ENCODE measurements at regions not wholly inside any gene's neighbourhood (a gene's known extent, or its start where the extent isn't known, plus 50 kb on each side); places are given as distances from the start of the nearest gene placed in this dataset.

- Mint-ChIP-seq H3K9me3 (no peaks in the 10 kb centered on the region), H3K36me3 (ENCODE audit: low read depth) (no peaks in the 10 kb centered on the region), H3K4me1 (ENCODE audit: low read depth) (no peaks in the 10 kb centered on the region), H3K4me3 (no peak overlapping the region), H3K27ac (no peak overlapping the region), H3K27me3 (peaks cover 1% of the 10 kb centered on the region)
- ChIA-PET POLR2A (no interaction called here), CTCF (no interaction called here)
- DNase-seq = no peak
- TF ChIP-seq CTCF (IDR thresholded peaks at IDR 0.05) = no peak
- ATAC-seq = no peak
- intact Hi-C loops (cut with micrococcal nuclease) = no loop called here
Measured at GRCh38 chr3:152891678-152892077, 56.7 kb downstream of the P2RY1 start.

GRCh38 chr3:152892446-152892845 is 57.5 kb downstream of the P2RY1 start:
- Mint-ChIP-seq H3K9me3 (no peaks in the 10 kb centered on the region), H3K4me3 (no peak overlapping the region), H3K36me3 (ENCODE audit: low read depth) (no peaks in the 10 kb centered on the region), H3K27me3 (peaks cover 1% of the 10 kb centered on the region), H3K27ac (no peak overlapping the region), H3K4me1 (ENCODE audit: low read depth) (no peaks in the 10 kb centered on the region)
- ATAC-seq (no peak), DNase-seq (no peak)
- intact Hi-C loops (cut with micrococcal nuclease) = no loop called here
- no peak for TF ChIP-seq CTCF (IDR thresholded peaks at IDR 0.05)
- POLR2A ChIA-PET = no interaction called here
- CTCF ChIA-PET = no interaction called here

- ChIA-PET POLR2A (no interaction called here), CTCF (no interaction called here)
- H3K4me1 Mint-ChIP-seq (ENCODE audit: low read depth) = no peaks in the 10 kb centered on the region
- no peak for DNase-seq
- H3K36me3 Mint-ChIP-seq (ENCODE audit: low read depth) = no peaks in the 10 kb centered on the region
- no peaks in the 10 kb centered on the region for H3K27me3 Mint-ChIP-seq
- no peak overlapping the region for H3K4me3 Mint-ChIP-seq
- H3K9me3 Mint-ChIP-seq = no peaks in the 10 kb centered on the region
- no peak overlapping the region for H3K27ac Mint-ChIP-seq
- intact Hi-C loops (cut with micrococcal nuclease) = no loop called here
- no peak for ATAC-seq
- no peak for TF ChIP-seq CTCF (IDR thresholded peaks at IDR 0.05)
Measured at GRCh38 chr3:152893647-152894046, 58.7 kb downstream of the P2RY1 start.

GRCh38 chr3:152899306-152899705 is 64.4 kb downstream of the P2RY1 start:
- ChIA-PET POLR2A (no interaction called here), CTCF (no interaction called here)
- no peak overlapping the region for H3K27ac Mint-ChIP-seq
- H3K27me3 Mint-ChIP-seq = no peaks in the 10 kb centered on the region
- DNase-seq (no peak), ATAC-seq (no peak)
- H3K9me3 Mint-ChIP-seq = no peaks in the 10 kb centered on the region
- intact Hi-C loops (cut with micrococcal nuclease) = no loop called here
- H3K4me3 Mint-ChIP-seq = no peak overlapping the region
- no peak for TF ChIP-seq CTCF (IDR thresholded peaks at IDR 0.05)
- no peaks in the 10 kb centered on the region for H3K36me3 Mint-ChIP-seq (ENCODE audit: low read depth)
- H3K4me1 Mint-ChIP-seq (ENCODE audit: low read depth) = no peaks in the 10 kb centered on the region

GRCh38 chr3:152902141-152902669 is 67.3 kb downstream of the P2RY1 start:
- ChIA-PET CTCF (no interaction called here), POLR2A (no interaction called here)
- DNase-seq = no peak
- Mint-ChIP-seq H3K4me1 (ENCODE audit: low read depth) (no peaks in the 10 kb centered on the region), H3K36me3 (ENCODE audit: low read depth) (no peaks in the 10 kb centered on the region), H3K4me3 (no peak overlapping the region), H3K27ac (no peak overlapping the region), H3K9me3 (peaks cover 1% of the 10 kb centered on the region), H3K27me3 (no peaks in the 10 kb centered on the region)
- intact Hi-C loops (cut with micrococcal nuclease) = no loop called here
- ATAC-seq = no peak
- no peak for TF ChIP-seq CTCF (IDR thresholded peaks at IDR 0.05)

Data from activated CD8-positive, alpha-beta T cell treated with anti-CD3 and anti-CD28 coated beads for 36 hours (primary cell).